Lower lobe of right lung (tissue), 2 donors: ENCODE measurements at regions not wholly inside any gene's neighbourhood (a gene's known extent, or its start where the extent isn't known, plus 50 kb on each side); places are given as distances from the start of the nearest gene placed in this dataset.
A peak's percentile ranks its signal among the peaks of the same experiment; 100 is the strongest.
"Not testable (repeated sequence)": the region's sequence is repeated elsewhere in the genome, so short reads cannot be mapped to it uniquely, and the experiment has no call there.

Source experiments
- ATAC-seq, 2 donors: fragments of 200-7000 bp; cut with Tn5 transposase; one replicate each; pipeline ENCODE4 v1.9.1; 2020 to 2022; ENCODE audit warnings: mild to moderate bottlenecking in 2 of 2, moderate library complexity in 2 of 2
- DNase-seq: peaks from one replicate; pipeline ENCODE4 v3.0.0-alpha.2; 2020
- H3K27ac ChIP-seq: fragments of 200-600 bp; one replicate; pipeline ENCODE4 v1.8.0; 2022
- H3K27me3 ChIP-seq: fragments of 200-600 bp; one replicate; pipeline ENCODE4 v1.8.0; 2022; ENCODE audit warnings: low read depth
- H3K36me3 ChIP-seq: fragments of 200-600 bp; one replicate; pipeline ENCODE4 v1.8.0; 2022; ENCODE audit warnings: mild to moderate bottlenecking
- H3K4me1 ChIP-seq: fragments of 200-600 bp; one replicate; pipeline ENCODE4 v1.8.0; 2022
- H3K4me3 ChIP-seq: fragments of 200-600 bp; one replicate; pipeline ENCODE4 v1.8.0; 2022; ENCODE audit warnings: mild to moderate bottlenecking
- H3K9me3 ChIP-seq: fragments of 200-600 bp; one replicate; pipeline ENCODE4 v1.8.0; 2022
- intact Hi-C: fragments of 100-400 bp; cut with DNase I; formaldehyde crosslinking; loops from one replicate; pipeline ENCODE4 v1.11.0; 2022
- TF ChIP-seq, protein P1 (sequence below): fragments of 200-600 bp; IDR thresholded peaks from one replicate; pipeline ENCODE4 v1.8.0; 2022; ENCODE audit warnings: antibody characterized with exemption, mild to moderate bottlenecking
- donor health status: DM: no; HTN: yes; CAD: no; lungs with severe emphysema.

- Histone ChIP-seq H3K4me1 (no peaks in the 10 kb centered on the region), H3K4me3 (no peak overlapping the region), H3K27ac (no peak overlapping the region), H3K36me3 (no peaks in the 10 kb centered on the region), H3K9me3 (no peaks in the 10 kb centered on the region), H3K27me3 (no peaks in the 10 kb centered on the region)
- TF ChIP-seq, protein P1, sequence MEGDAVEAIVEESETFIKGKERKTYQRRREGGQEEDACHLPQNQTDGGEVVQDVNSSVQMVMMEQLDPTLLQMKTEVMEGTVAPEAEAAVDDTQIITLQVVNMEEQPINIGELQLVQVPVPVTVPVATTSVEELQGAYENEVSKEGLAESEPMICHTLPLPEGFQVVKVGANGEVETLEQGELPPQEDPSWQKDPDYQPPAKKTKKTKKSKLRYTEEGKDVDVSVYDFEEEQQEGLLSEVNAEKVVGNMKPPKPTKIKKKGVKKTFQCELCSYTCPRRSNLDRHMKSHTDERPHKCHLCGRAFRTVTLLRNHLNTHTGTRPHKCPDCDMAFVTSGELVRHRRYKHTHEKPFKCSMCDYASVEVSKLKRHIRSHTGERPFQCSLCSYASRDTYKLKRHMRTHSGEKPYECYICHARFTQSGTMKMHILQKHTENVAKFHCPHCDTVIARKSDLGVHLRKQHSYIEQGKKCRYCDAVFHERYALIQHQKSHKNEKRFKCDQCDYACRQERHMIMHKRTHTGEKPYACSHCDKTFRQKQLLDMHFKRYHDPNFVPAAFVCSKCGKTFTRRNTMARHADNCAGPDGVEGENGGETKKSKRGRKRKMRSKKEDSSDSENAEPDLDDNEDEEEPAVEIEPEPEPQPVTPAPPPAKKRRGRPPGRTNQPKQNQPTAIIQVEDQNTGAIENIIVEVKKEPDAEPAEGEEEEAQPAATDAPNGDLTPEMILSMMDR: no peak
- DNase-seq: no peak
- intact Hi-C loops: no loop called here
- ATAC-seq: no peak
Measured at GRCh38 chrY:7793989-7794388, 882.4 kb upstream of the AMELY start.

- H3K9me3 ChIP-seq: no peaks in the 10 kb centered on the region
- H3K4me1 ChIP-seq: no peaks in the 10 kb centered on the region
- TF ChIP-seq, protein P1: no peak
- ATAC-seq (no peak), DNase-seq (no peak)
- no peaks in the 10 kb centered on the region for H3K36me3 ChIP-seq
- H3K27ac ChIP-seq: no peak overlapping the region
- H3K27me3 ChIP-seq: no peaks in the 10 kb centered on the region
- intact Hi-C loops: no loop called here
- H3K4me3 ChIP-seq: no peak overlapping the region
Measured at GRCh38 chrY:7792431-7792830, 880.9 kb upstream of the AMELY start.

DNA sequence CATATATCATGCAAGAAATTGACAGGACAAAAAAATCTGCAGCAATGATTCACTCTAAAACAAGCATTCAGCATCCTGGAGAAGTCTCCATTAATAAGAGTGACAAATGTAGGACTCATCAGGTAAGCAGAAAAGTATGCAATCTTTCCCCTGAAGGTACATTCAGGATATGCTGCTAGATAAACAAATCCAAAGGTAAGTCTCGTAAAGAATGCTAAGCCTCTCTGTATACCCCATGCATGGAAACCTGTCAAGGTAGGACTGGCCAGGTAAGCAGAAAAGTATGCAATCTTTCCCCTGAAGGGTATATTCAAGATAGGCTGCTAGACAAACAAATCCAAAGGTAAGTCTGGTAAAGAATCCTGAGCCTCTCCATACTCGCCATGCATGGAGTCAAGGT lies 869.9 kb upstream of the AMELY start:
- Histone ChIP-seq H3K27me3 (no peaks in the 10 kb centered on the region), H3K27ac (no peak overlapping the region), H3K36me3 (no peaks in the 10 kb centered on the region), H3K4me3 (no peak overlapping the region), H3K4me1 (no peaks in the 10 kb centered on the region), H3K9me3 (no peaks in the 10 kb centered on the region)
- ATAC-seq (peak in 1 of 2 donors; percentile 19), DNase-seq (no peak)
- intact Hi-C loops: no loop called here
- TF ChIP-seq, protein P1: no peak

- intact Hi-C loops, H3K9me3 ChIP-seq, H3K4me3 ChIP-seq, H3K27ac ChIP-seq, H3K36me3 ChIP-seq, DNase-seq, ATAC-seq, H3K27me3 ChIP-seq, H3K4me1 ChIP-seq: not testable (repeated sequence)
Measured at GRCh38 chrY:7775436-7775835, 863.9 kb upstream of the AMELY start.

- no peaks in the 10 kb centered on the region for H3K4me1 ChIP-seq
- TF ChIP-seq, protein P1: no peak
- no peaks in the 10 kb centered on the region for H3K9me3 ChIP-seq
- no peaks in the 10 kb centered on the region for H3K27me3 ChIP-seq
- H3K36me3 ChIP-seq: no peaks in the 10 kb centered on the region
- DNase-seq (no peak), ATAC-seq (no peak)
- H3K27ac ChIP-seq: no peak overlapping the region
- intact Hi-C loops: no loop called here
- no peak overlapping the region for H3K4me3 ChIP-seq
Measured at GRCh38 chrY:7771771-7772170, 860.2 kb upstream of the AMELY start.

DNA sequence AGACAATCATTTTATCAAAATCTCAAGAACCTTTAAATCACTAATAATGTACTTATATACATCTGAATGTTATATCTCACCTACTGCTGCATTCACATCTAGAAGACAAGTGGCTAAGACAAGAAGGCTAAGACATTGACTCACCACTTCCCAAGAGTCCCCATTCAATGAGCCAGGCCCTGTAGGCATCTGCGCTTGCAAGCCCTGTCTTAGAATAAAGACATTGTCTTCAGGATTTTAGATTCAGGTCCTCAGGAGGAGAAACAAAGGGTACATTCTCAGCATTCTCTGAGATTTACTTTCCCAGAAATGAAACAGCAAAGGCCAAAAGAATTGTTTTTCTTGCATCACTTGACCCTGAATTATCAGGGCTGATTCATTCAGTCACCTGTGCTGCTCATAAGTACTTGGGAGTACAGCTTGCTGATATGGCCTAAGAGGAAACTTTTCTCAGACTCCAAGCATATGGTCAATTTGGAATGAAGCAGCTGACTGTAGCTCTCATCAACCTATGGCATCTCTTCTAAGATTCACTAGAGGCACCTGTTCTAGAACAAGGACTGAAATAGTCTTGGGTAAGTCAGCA lies 858.3 kb upstream of the AMELY start:
- TF ChIP-seq, protein P1: no peak
- ATAC-seq (peak in 1 of 2 donors; percentile 41), DNase-seq (no peak)
- Histone ChIP-seq H3K4me3 (no peak overlapping the region), H3K27me3 (no peaks in the 10 kb centered on the region), H3K9me3 (no peaks in the 10 kb centered on the region), H3K27ac (no peak overlapping the region), H3K36me3 (no peaks in the 10 kb centered on the region), H3K4me1 (no peaks in the 10 kb centered on the region)
- intact Hi-C loops: no loop called here
